Keratinocyte (primary cell): ENCODE measurements at regions not wholly inside any gene's neighbourhood (a gene's known extent, or its start where the extent isn't known, plus 50 kb on each side); places are given as distances from the start of the nearest gene placed in this dataset.

ENCODE experiments used
- DNase-seq: peaks from one replicate; pipeline ENCODE4 v3.0.0-alpha.2; 2011; ENCODE audit warnings: low read depth, missing footprints, low spot score
- FAIRE-seq: peaks from 2 replicates; lab custom pipeline; 2011; peaks lifted over from hg19 to GRCh38; lab: Jason Lieb, UNC
- H2AFZ ChIP-seq: 2 replicates; pipeline ENCODE4 v1.6.0; 2012; ENCODE audit warnings: low read length, control low read depth, inconsistent platforms; ENCODE audit not compliant: control insufficient read depth
- H3K27ac ChIP-seq: 2 replicates; pipeline ENCODE4 v1.5.1; 2011; ENCODE audit warnings: low read length; ENCODE audit not compliant: control insufficient read depth, insufficient read depth
- H3K27me3 ChIP-seq: 3 replicates; pipeline ENCODE4 v1.6.0; 2011; ENCODE audit warnings: low read length; ENCODE audit not compliant: control insufficient read depth, insufficient read depth; ENCODE audit errors: extremely low read depth
- H3K36me3 ChIP-seq, 2 experiments: 2 replicates in 1 of 2; 3 replicates in 1 of 2; pipeline ENCODE4 v1.5.1; 2011; ENCODE audit warnings: low read length in 2 of 2, mild to moderate bottlenecking in 1 of 2; ENCODE audit not compliant: control insufficient read depth in 2 of 2, insufficient read depth in 2 of 2; ENCODE audit errors: extremely low read depth in 1 of 2
- H3K4me1 ChIP-seq: 3 replicates; pipeline ENCODE4 v1.5.1; 2011; ENCODE audit warnings: low read length; ENCODE audit not compliant: control insufficient read depth, insufficient read depth; ENCODE audit errors: extremely low read depth
- H3K4me2 ChIP-seq: 3 replicates; pipeline ENCODE4 v1.6.0; 2011; ENCODE audit warnings: low read depth, low read length; ENCODE audit not compliant: control insufficient read depth, insufficient read depth; ENCODE audit errors: extremely low read depth
- H3K4me3 ChIP-seq, 3 experiments: fragments of 200-600 bp in 1 of 3; sonication (generic) in 1 of 3; 2 replicates in 2 of 3; 3 replicates in 1 of 3; pipeline ENCODE4 v1.5.1; 2011 to 2016; ENCODE audit warnings: low read length in 3 of 3, mild to moderate bottlenecking in 3 of 3, control low read depth in 2 of 3, inconsistent platforms in 1 of 3, low read depth in 1 of 3, mixed read lengths in 1 of 3, mixed run types in 1 of 3, moderate library complexity in 1 of 3; ENCODE audit not compliant: control insufficient read depth in 2 of 3, insufficient read depth in 2 of 3; ENCODE audit errors: extremely low read depth in 1 of 3
- H3K79me2 ChIP-seq: 2 replicates; pipeline ENCODE4 v1.6.0; 2012; ENCODE audit warnings: low read length; ENCODE audit not compliant: control insufficient read depth, insufficient read depth
- H3K9ac ChIP-seq: 3 replicates; pipeline ENCODE4 v1.6.0; 2011; ENCODE audit warnings: low read length; ENCODE audit not compliant: control insufficient read depth, insufficient read depth; ENCODE audit errors: extremely low read depth
- H3K9me1 ChIP-seq: 3 replicates; pipeline ENCODE4 v1.6.0; 2011; ENCODE audit warnings: low read length; ENCODE audit not compliant: control insufficient read depth, insufficient read depth; ENCODE audit errors: extremely low read depth
- H3K9me3 ChIP-seq: 2 replicates; pipeline ENCODE4 v1.5.1; 2012; ENCODE audit warnings: low read depth, low read length; ENCODE audit not compliant: control insufficient read depth
- H4K20me1 ChIP-seq: 3 replicates; pipeline ENCODE4 v1.6.0; 2011; ENCODE audit warnings: low read length; ENCODE audit not compliant: control insufficient read depth, insufficient read depth; ENCODE audit errors: extremely low read depth
- CTCF ChIP-seq, 3 experiments: IDR thresholded peaks in 1 of 3; conservative IDR thresholded peaks in 1 of 3; optimal IDR thresholded peaks in 1 of 3; 2 replicates in 2 of 3; 3 replicates in 1 of 3; pipeline versions ENCODE3 to v1.5.1; 2011; ENCODE audit warnings: low read length in 3 of 3, mild to moderate bottlenecking in 3 of 3, moderate library complexity in 2 of 3, control low read depth in 1 of 3, inconsistent platforms in 1 of 3; ENCODE audit not compliant: insufficient read depth in 2 of 3; ENCODE audit errors: extremely low read depth in 1 of 3
- EZH2 ChIP-seq: IDR thresholded peaks from one replicate; pipeline ENCODE4 v1.6.1; 2012; ENCODE audit warnings: inconsistent platforms, mild to moderate bottlenecking, low read length, moderate library complexity
- dilution Hi-C: fragments of 300-500 bp; cut with MboI; formaldehyde crosslinking; loops from one replicate; pipeline ENCODE4 v1.7.0; 2020; ENCODE audit warnings: low sequenced_read_pairs; ENCODE audit not compliant: extremely low pct_ligation_motif_present

- dilution Hi-C loops = no loop called here
- Histone ChIP-seq H3K9me3 (no peaks in the 10 kb centered on the region), H3K27me3 (no peaks in the 10 kb centered on the region), H2AFZ (no peak overlapping the region), H3K4me2 (no peak overlapping the region), H3K9me1 (no peaks in the 10 kb centered on the region), H4K20me1 (no peaks in the 10 kb centered on the region), H3K4me1 (no peaks in the 10 kb centered on the region), H3K4me3 (no peak overlapping the region), H3K9ac (no peak overlapping the region), H3K79me2 (no peaks in the 10 kb centered on the region), H3K27ac (no peak overlapping the region), H3K36me3 (no peaks in the 10 kb centered on the region)
- FAIRE-seq (no peak), DNase-seq (no peak)
- no peak for TF ChIP-seq CTCF (optimal IDR thresholded peaks at IDR 0.05 in 1 of 3, IDR thresholded peaks at IDR 0.05 in 1 of 3, conservative IDR thresholded peaks at IDR 0.05 in 1 of 3; ENCODE audit: extremely low read depth in 1 of 3, insufficient read depth in 2 of 3, low read length in 3 of 3)
- no peak for TF ChIP-seq EZH2
Measured at GRCh38 chr16:79971237-79971572, 370.7 kb upstream of the MAF start.

GRCh38 chr16:79970551-79971236, 370.2 kb upstream of the MAF start:
- H3K79me2 ChIP-seq = no peaks in the 10 kb centered on the region
- no peak for TF ChIP-seq EZH2
- no peak for TF ChIP-seq CTCF (optimal IDR thresholded peaks at IDR 0.05 in 1 of 3, IDR thresholded peaks at IDR 0.05 in 1 of 3, conservative IDR thresholded peaks at IDR 0.05 in 1 of 3; ENCODE audit: extremely low read depth in 1 of 3, insufficient read depth in 2 of 3, low read length in 3 of 3)
- H4K20me1 ChIP-seq = no peaks in the 10 kb centered on the region
- H3K27me3 ChIP-seq = no peaks in the 10 kb centered on the region
- H3K4me1 ChIP-seq = no peaks in the 10 kb centered on the region
- H3K9ac ChIP-seq = no peak overlapping the region
- no peaks in the 10 kb centered on the region for H3K36me3 ChIP-seq
- H3K9me1 ChIP-seq = no peaks in the 10 kb centered on the region
- H3K4me3 ChIP-seq = no peak overlapping the region
- DNase-seq (no peak), FAIRE-seq (no peak)
- H3K9me3 ChIP-seq = no peaks in the 10 kb centered on the region
- no peak overlapping the region for H3K27ac ChIP-seq
- dilution Hi-C loops = no loop called here
- H2AFZ ChIP-seq = no peak overlapping the region
- H3K4me2 ChIP-seq = no peak overlapping the region
